H1 (cell line): ENCODE measurements at regions not wholly inside any gene's neighbourhood (a gene's known extent, or its start where the extent isn't known, plus 50 kb on each side); places are given as distances from the start of the nearest gene placed in this dataset.

Experiments
- CTCF ChIA-PET: fragments of 300-600 bp; sonication (Branson Sonifier 250); formaldehyde crosslinking; loops from one replicate; lab custom pipeline; 2021; ENCODE audit not compliant: partially characterized antibody; lab: Charles Lee
- POLR2A ChIA-PET: fragments of 300-600 bp; sonication (Branson Sonifier 250); formaldehyde crosslinking; loops from one replicate; lab custom pipeline; 2021; ENCODE audit warnings: inconsistent platforms; ENCODE audit not compliant: partially characterized antibody; lab: Charles Lee
- DNase-seq, 2 experiments: peaks; one replicate each; pipeline versions ENCODE4 v3.0.0 to v3.0.0-alpha.2; 2010 to 2022; ENCODE audit warnings: low spot score in 2 of 2, low read depth in 1 of 2, mixed read lengths in 1 of 2
- FAIRE-seq: peaks from 2 replicates; lab custom pipeline; 2011; peaks lifted over from hg19 to GRCh38; lab: Jason Lieb, UNC
- H2AFZ ChIP-seq: 2 replicates; pipeline ENCODE4 v1.8.1; 2012; ENCODE audit warnings: low read length, inconsistent platforms
- H2AK5ac ChIP-seq: 2 replicates; pipeline ENCODE4 v1.6.1; 2013; ENCODE audit warnings: low read depth, low read length
- H2BK120ac ChIP-seq: replicated peaks from 2 replicates; pipeline ENCODE3; 2013; ENCODE audit warnings: low read depth, low read length, inconsistent platforms
- H2BK12ac ChIP-seq: 2 replicates; pipeline ENCODE4 v1.6.1; 2013; ENCODE audit warnings: low read depth, low read length
- H2BK15ac ChIP-seq: 2 replicates; pipeline ENCODE4 v1.6.1; 2013; ENCODE audit warnings: low read length
- H2BK20ac ChIP-seq: 2 replicates; pipeline ENCODE4 v1.6.1; 2013; ENCODE audit warnings: low read length
- H2BK5ac ChIP-seq: 2 replicates; pipeline ENCODE4 v1.6.1; 2013; ENCODE audit warnings: low read depth, low read length
- H3K14ac ChIP-seq: 2 replicates; pipeline ENCODE4 v1.6.1; 2013; ENCODE audit warnings: inconsistent platforms; ENCODE audit not compliant: insufficient read length
- H3K18ac ChIP-seq: 2 replicates; pipeline ENCODE4 v1.6.1; 2013; ENCODE audit warnings: low read length; ENCODE audit errors: extremely low read depth
- H3K23ac ChIP-seq: 2 replicates; pipeline ENCODE4 v1.6.1; 2013; ENCODE audit warnings: inconsistent platforms; ENCODE audit not compliant: insufficient read length
- H3K23me2 ChIP-seq: 2 replicates; pipeline ENCODE4 v1.6.1; 2013; ENCODE audit warnings: low read depth, low read length
- H3K27ac ChIP-seq: 2 replicates; pipeline ENCODE4 v1.6.1; 2011; ENCODE audit warnings: low read depth, low read length, inconsistent platforms
- H3K27me3 ChIP-seq, 4 experiments: replicated peaks in 1 of 4; 1 replicate in 1 of 4; 2 replicates in 3 of 4; pipeline versions ENCODE4 v1.6.1 to v1.8.1; 2011 to 2013; ENCODE audit warnings: low read length in 3 of 4, mild to moderate bottlenecking in 3 of 4, inconsistent platforms in 2 of 4, mixed read lengths in 2 of 4, moderate library complexity in 1 of 4; ENCODE audit not compliant: control insufficient read depth in 3 of 4, insufficient read depth in 3 of 4; ENCODE audit errors: extremely low read depth in 1 of 4
- H3K36me3 ChIP-seq, 4 experiments: 2 replicates each; pipeline versions ENCODE4 v1.6.1 to v1.8.1; 2011 to 2013; ENCODE audit warnings: mild to moderate bottlenecking in 4 of 4, low read length in 3 of 4, moderate library complexity in 2 of 4, control low read depth in 1 of 4, inconsistent platforms in 1 of 4; ENCODE audit not compliant: insufficient read depth in 4 of 4, control insufficient read depth in 2 of 4
- H3K4ac ChIP-seq: replicated peaks from 2 replicates; pipeline ENCODE3; 2013; ENCODE audit warnings: low read length, low read depth, mixed read lengths, inconsistent platforms; ENCODE audit not compliant: insufficient read length
- H3K4me1 ChIP-seq, 4 experiments: replicated peaks in 1 of 4; 1 replicate in 1 of 4; 2 replicates in 3 of 4; pipeline versions ENCODE4 v1.6.1 to v1.8.1; 2011 to 2013; ENCODE audit warnings: low read length in 3 of 4, inconsistent platforms in 2 of 4, mixed read lengths in 1 of 4; ENCODE audit not compliant: insufficient read depth in 4 of 4, control insufficient read depth in 3 of 4
- H3K4me2 ChIP-seq, 2 experiments: 2 replicates each; pipeline versions ENCODE4 v1.6.1 to v1.8.1; 2011 to 2013; ENCODE audit warnings: low read depth in 2 of 2, low read length in 2 of 2, control low read depth in 1 of 2, inconsistent platforms in 1 of 2, mild to moderate bottlenecking in 1 of 2; ENCODE audit not compliant: insufficient read depth in 1 of 2
- H3K4me3 ChIP-seq, 4 experiments: fragments of 200-600, 300-600 bp in 1 of 4; sonication (generic), shearing (Covaris generic), sonication (Bioruptor Twin) in 1 of 4; 2 replicates each; pipeline versions ENCODE4 v1.5.1 to v1.8.1; 2011 to 2016; ENCODE audit warnings: low read length in 4 of 4, low read depth in 3 of 4, control low read depth in 2 of 4, inconsistent platforms in 2 of 4, mild to moderate bottlenecking in 2 of 4, mixed read lengths in 1 of 4, moderate library complexity in 1 of 4; ENCODE audit not compliant: insufficient read depth in 2 of 4; ENCODE audit errors: extremely low read depth in 1 of 4
- H3K56ac ChIP-seq: replicated peaks from 2 replicates; pipeline ENCODE3; 2013; ENCODE audit warnings: low read depth, mild to moderate bottlenecking, mixed read lengths, low read length, inconsistent platforms; ENCODE audit not compliant: insufficient read length
- H3K79me1 ChIP-seq: 2 replicates; pipeline ENCODE4 v1.6.1; 2013; ENCODE audit warnings: low read depth, low read length, control low read depth
- H3K79me2 ChIP-seq, 2 experiments: 2 replicates each; pipeline versions ENCODE4 v1.6.1 to v1.8.1; 2012 to 2013; ENCODE audit warnings: low read length in 2 of 2, mild to moderate bottlenecking in 2 of 2, inconsistent platforms in 1 of 2; ENCODE audit not compliant: insufficient read depth in 2 of 2, control insufficient read depth in 1 of 2
- H3K9ac ChIP-seq, 4 experiments: replicated peaks in 1 of 4; 1 replicate in 1 of 4; 2 replicates in 3 of 4; pipeline versions ENCODE4 v1.6.1 to v1.8.1; 2011 to 2013; ENCODE audit warnings: low read depth in 3 of 4, low read length in 3 of 4, control low read depth in 2 of 4, mild to moderate bottlenecking in 2 of 4, moderate library complexity in 2 of 4, inconsistent platforms in 1 of 4; ENCODE audit errors: extremely low read depth in 1 of 4
- H3K9me3 ChIP-seq, 2 experiments: 2 replicates each; pipeline versions ENCODE4 v1.6.1 to v1.8.1; 2012 to 2013; ENCODE audit warnings: mild to moderate bottlenecking in 2 of 2, moderate library complexity in 2 of 2, control low read depth in 1 of 2, inconsistent platforms in 1 of 2, low read depth in 1 of 2, low read length in 1 of 2, mixed read lengths in 1 of 2; ENCODE audit not compliant: insufficient read depth in 2 of 2
- H4K20me1 ChIP-seq, 2 experiments: replicated peaks in 1 of 2; 2 replicates each; pipeline versions ENCODE3 to v1.8.1; 2011 to 2013; ENCODE audit warnings: inconsistent platforms in 2 of 2, low read length in 2 of 2, mild to moderate bottlenecking in 1 of 2; ENCODE audit not compliant: insufficient read depth in 2 of 2, control insufficient read depth in 1 of 2
- H4K5ac ChIP-seq: 2 replicates; pipeline ENCODE4 v1.6.1; 2013; ENCODE audit warnings: low read length, low read depth, mixed read lengths, inconsistent platforms; ENCODE audit not compliant: insufficient read length
- H4K8ac ChIP-seq: 2 replicates; pipeline ENCODE4 v1.8.0; 2013; ENCODE audit warnings: mild to moderate bottlenecking, moderate library complexity, low read length, inconsistent platforms; ENCODE audit not compliant: insufficient read depth; ENCODE audit errors: extremely low read depth
- H4K91ac ChIP-seq: replicated peaks from 2 replicates; pipeline ENCODE3; 2013; ENCODE audit warnings: low read length, mixed read lengths, inconsistent platforms; ENCODE audit not compliant: insufficient read length
- CREB1 ChIP-seq: IDR thresholded peaks from 2 replicates; pipeline ENCODE4 v1.6.1; 2012; ENCODE audit warnings: inconsistent platforms
- WGBS, 2 experiments: shearing (Covaris generic) in 1 of 2; methylation state at CpG; one replicate each; pipeline versions ENCODE4 v1.1.6 to v1.1.7; 2013 to 2015; ENCODE audit warnings: low lambda C conversion rate in 2 of 2, mixed read lengths in 2 of 2, inconsistent platforms in 1 of 2, low coverage in 1 of 2, missing lambda C conversion rate in 1 of 2; ENCODE audit not compliant: insufficient replicate concordance in 2 of 2, insufficient coverage in 1 of 2, insufficient read length in 1 of 2; ENCODE audit errors: extremely low coverage in 1 of 2, missing lambda C conversion rate in 1 of 2; 5-methylcytosine and 5-hydroxymethylcytosine counted together

DNA sequence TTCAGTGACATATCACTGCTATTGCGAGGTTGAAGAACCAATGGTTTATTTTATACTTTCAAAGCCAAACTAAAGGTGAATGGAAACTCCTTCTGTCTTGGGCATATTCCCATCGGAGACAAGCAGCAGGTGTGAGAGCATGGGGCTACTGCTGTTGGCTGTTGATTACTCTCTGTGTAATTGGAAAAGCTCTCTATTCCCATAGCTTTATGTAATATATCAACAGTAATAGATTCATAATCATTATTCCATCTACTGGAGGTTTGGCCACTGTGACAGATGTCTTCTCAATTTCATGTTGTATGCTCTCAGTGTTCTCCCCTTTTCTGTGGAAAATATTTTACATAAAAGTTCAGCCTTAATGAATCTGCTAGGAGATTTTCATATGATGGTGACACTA is 352.0 kb downstream of the BTG1 start:
- no peak overlapping the region for H2BK120ac ChIP-seq
- H3K9ac ChIP-seq = no peak overlapping the region
- no peak overlapping the region for H3K23ac ChIP-seq
- no peak overlapping the region for H4K5ac ChIP-seq
- ChIA-PET CTCF (interaction anchor here (1.5 kb wide), 1 partner anchor 411 kb away, joined by 3 read pairs; no protein-coding TSS in a partner anchor), POLR2A (no interaction called here)
- H3K9me3 ChIP-seq = no peaks in the 10 kb centered on the region
- no peak overlapping the region for H3K14ac ChIP-seq
- no peak overlapping the region for H2AFZ ChIP-seq
- no peaks in the 10 kb centered on the region for H3K79me1 ChIP-seq
- no peaks in the 10 kb centered on the region for H3K36me3 ChIP-seq
- FAIRE-seq = no peak
- WGBS, 2 experiments = 91% methylated on average over 2 of the region's 2 CpGs; no CpG with 5 or more reads in 1 of the 2 experiments
- no peak for DNase-seq
- H2BK12ac ChIP-seq = no peak overlapping the region
- H2BK15ac ChIP-seq = no peak overlapping the region
- H3K4me1 ChIP-seq = no peaks in the 10 kb centered on the region
- no peak overlapping the region for H2AK5ac ChIP-seq
- no peak overlapping the region for H2BK5ac ChIP-seq
- H3K27me3 ChIP-seq = no peaks in the 10 kb centered on the region
- H3K79me2 ChIP-seq = no peaks in the 10 kb centered on the region
- H3K23me2 ChIP-seq = no peaks in the 10 kb centered on the region
- H3K4me3 ChIP-seq = no peak overlapping the region
- H3K27ac ChIP-seq = no peak overlapping the region
- no peak overlapping the region for H2BK20ac ChIP-seq
- no peak overlapping the region for H3K56ac ChIP-seq
- H4K91ac ChIP-seq = no peak overlapping the region
- no peak overlapping the region for H3K4me2 ChIP-seq
- H4K8ac ChIP-seq = no peak overlapping the region
- no peak overlapping the region for H3K4ac ChIP-seq
- H4K20me1 ChIP-seq = no peaks in the 10 kb centered on the region
- H3K18ac ChIP-seq = no peak overlapping the region
- no peak for TF ChIP-seq CREB1
